HG02943 (cell line): ENCODE measurements at regions not wholly inside any gene's neighbourhood (a gene's known extent, or its start where the extent isn't known, plus 50 kb on each side); places are given as distances from the start of the nearest gene placed in this dataset.

Experiments used
- ATAC-seq: cut with Tn5 transposase; IDR thresholded peaks from one replicate; pipeline ENCODE4 v1.9.1; 2021; ENCODE audit warnings: mild to moderate bottlenecking, low read depth, moderate library complexity; ENCODE audit not compliant: unreplicated experiment

GRCh38 chr6:140960566-140960965, 1172.2 kb upstream of the GJE1 start:
- no peak for ATAC-seq

- no peak for ATAC-seq
Measured at GRCh38 chr6:140957386-140957785, 1175.3 kb upstream of the GJE1 start.

- no peak for ATAC-seq
Measured at GRCh38 chr6:140956571-140957369, 1176.0 kb upstream of the GJE1 start.

- ATAC-seq, result no peak
Measured at GRCh38 chr6:140940251-140940925, 1192.3 kb upstream of the GJE1 start.

GRCh38 chr6:140932909-140933308, 1199.8 kb upstream of the GJE1 start:
- no peak for ATAC-seq

GRCh38 chr6:140931581-140931980, 1201.1 kb upstream of the GJE1 start:
- no peak for ATAC-seq

GRCh38 chr6:140929121-140929520, 1203.6 kb upstream of the GJE1 start:
- ATAC-seq, result no peak

- ATAC-seq, result no peak
Measured at GRCh38 chr6:140923048-140923447, 1209.7 kb upstream of the GJE1 start.

- ATAC-seq, result no peak
Measured at GRCh38 chr6:140921366-140922226, 1211.1 kb upstream of the GJE1 start.

GRCh38 chr6:140917911-140918310, 1214.8 kb upstream of the GJE1 start:
- no peak for ATAC-seq

GRCh38 chr6:140915551-140915950, 1217.2 kb upstream of the GJE1 start:
- no peak for ATAC-seq

- ATAC-seq, result no peak
Measured at GRCh38 chr6:140915103-140915502, 1217.6 kb upstream of the GJE1 start.

GRCh38 chr6:140912686-140913085, 1220.0 kb upstream of the GJE1 start:
- no peak for ATAC-seq

GRCh38 chr6:140909625-140910024, 1223.1 kb upstream of the GJE1 start:
- ATAC-seq, result no peak

- ATAC-seq, result no peak
Measured at GRCh38 chr6:140909156-140909555, 1223.6 kb upstream of the GJE1 start.

GRCh38 chr6:140908505-140908904, 1224.2 kb upstream of the GJE1 start:
- ATAC-seq, result no peak

GRCh38 chr6:140907235-140907634, 1225.5 kb upstream of the GJE1 start:
- no peak for ATAC-seq

- ATAC-seq, result no peak
Measured at GRCh38 chr6:140905724-140906123, 1227.0 kb upstream of the GJE1 start.

- no peak for ATAC-seq
Measured at GRCh38 chr6:140905050-140905449, 1227.7 kb upstream of the GJE1 start.

- ATAC-seq, result no peak
Measured at GRCh38 chr6:140897804-140898573, 1234.7 kb upstream of the GJE1 start.
